ENCODE measurements at regions not wholly inside any gene's neighbourhood (a gene's known extent, or its start where the extent isn't known, plus 50 kb on each side); places are given as distances from the start of the nearest gene placed in this dataset.

DNA sequence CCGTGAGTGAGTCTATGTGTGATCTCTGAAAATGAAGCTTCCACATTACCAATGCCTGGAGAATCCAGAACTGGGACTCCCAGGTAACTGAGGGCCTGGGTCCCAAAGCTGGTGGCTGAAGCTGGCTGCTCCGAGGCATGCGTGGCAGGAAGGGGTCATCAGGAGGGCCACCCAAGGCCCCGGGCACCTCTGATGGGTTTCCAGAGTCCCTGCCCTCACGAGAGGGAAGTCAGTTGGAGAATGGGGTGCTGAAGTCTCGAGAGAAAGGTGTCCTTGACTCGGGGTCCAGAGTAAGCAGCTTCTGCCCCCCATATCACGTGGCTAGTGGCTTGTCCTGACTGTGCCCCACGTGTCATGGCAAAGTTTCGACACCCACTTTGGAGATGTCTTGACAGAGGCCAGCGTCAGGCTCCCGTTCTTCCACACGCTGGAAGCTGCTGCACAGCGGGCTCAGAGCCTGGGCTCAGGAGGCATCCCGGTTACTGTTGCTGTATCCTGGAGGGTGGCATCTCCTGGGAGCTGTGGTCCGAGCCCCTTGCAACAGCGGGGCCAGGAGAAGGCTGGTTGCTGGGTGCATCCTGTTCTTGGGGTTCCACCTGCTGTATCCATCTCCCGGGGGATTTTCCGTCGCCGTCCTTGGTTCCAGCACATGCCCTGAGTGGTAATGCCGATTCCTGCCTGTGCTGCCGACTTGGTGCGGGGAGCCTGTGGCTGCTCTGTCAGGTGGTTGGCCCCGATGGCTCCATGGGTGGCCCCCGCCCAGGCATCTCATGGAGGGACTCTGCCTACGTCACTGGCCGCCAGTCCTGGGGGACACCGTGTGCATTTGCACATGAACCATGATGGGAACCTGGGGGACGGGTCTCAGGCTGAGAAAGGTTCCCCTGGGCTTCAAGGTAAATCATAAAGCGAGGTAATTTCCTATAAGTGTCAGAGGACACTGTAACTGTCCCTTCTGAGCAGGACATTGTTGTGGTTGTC, 183.3 kb upstream of the HDAC4 start:
- Histone ChIP-seq H3K79me2 (ENCODE audit: control insufficient read depth, insufficient read depth, low read length) (no peaks in the 10 kb centered on the region), H3K27ac (ENCODE audit: insufficient read depth, low read length) (no peak overlapping the region), H3K9me3 (ENCODE audit: control insufficient read depth, insufficient read depth, low read depth, low read length) (no peaks in the 10 kb centered on the region)

DNA sequence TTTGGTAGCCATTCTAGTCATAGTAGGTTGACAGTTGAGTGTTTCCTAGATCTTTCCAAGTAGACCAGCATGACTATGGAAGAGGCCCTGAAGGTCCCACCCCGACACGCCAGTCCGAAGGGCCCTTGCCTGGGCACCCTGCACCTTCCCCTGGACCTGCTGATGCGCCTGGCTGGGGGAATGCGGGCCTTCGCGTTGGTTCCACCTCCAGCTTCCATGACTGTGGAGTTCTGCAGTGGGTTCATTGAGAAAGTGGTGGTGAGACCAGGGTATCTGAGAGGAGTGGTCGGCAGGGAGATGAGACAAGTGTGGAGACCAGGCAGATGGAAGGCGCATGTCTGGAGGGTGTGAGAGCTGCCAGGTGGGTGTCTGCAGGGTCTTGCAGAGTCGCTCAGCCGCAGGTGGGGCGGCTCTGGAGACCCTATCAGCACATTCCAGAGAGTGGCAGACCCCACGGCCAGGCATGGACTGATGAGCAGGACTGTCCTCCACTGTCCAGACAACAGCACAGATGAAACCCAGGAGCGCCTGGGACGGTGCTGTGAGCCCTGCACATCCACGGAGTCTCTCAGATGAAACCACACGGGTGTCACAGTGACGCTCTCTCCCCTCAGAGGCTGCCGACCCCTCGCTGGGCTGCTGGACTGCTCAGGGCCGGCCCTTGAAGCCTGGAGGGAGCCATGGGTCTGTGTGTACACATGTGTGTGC, 182.5 kb upstream of the HDAC4 start:
- Histone ChIP-seq H3K9ac (ENCODE audit: insufficient read depth, low read length) (no peak overlapping the region), H4K20me1 (ENCODE audit: control insufficient read depth, extremely low read depth, insufficient read depth, low read length) (no peaks in the 10 kb centered on the region), H3K9me3 (ENCODE audit: control insufficient read depth, insufficient read depth, low read depth, low read length) (no peaks in the 10 kb centered on the region), H3K4me3 (replicated peaks in 1 of 4; ENCODE audit: control extremely low read depth in 1 of 4, insufficient read depth in 1 of 4, low read depth in 3 of 4, low read length in 4 of 4) (no peak overlapping the region), H3K4me1 (ENCODE audit: control insufficient read depth, extremely low read depth, insufficient read depth, low read length) (no peaks in the 10 kb centered on the region), H3K79me2 (ENCODE audit: control insufficient read depth, insufficient read depth, low read length) (no peaks in the 10 kb centered on the region), H2AFZ (ENCODE audit: low read length) (no peak overlapping the region), H3K27me3 (ENCODE audit: control insufficient read depth, insufficient read depth, low read length) (no peaks in the 10 kb centered on the region), H3K4me2 (ENCODE audit: extremely low read depth, insufficient read depth, low read length) (no peak overlapping the region), H3K36me3 (ENCODE audit: control insufficient read depth, insufficient read depth, low read length) (no peaks in the 10 kb centered on the region), H3K27ac (ENCODE audit: insufficient read depth, low read length) (no peak overlapping the region)
- no peak for DNase-seq (ENCODE audit: low read depth in 2 of 2)
- no peak for TF ChIP-seq EZH2 (IDR thresholded peaks at IDR 0.05; ENCODE audit: low read length, missing control alignments)
- TF ChIP-seq, protein P1, sequence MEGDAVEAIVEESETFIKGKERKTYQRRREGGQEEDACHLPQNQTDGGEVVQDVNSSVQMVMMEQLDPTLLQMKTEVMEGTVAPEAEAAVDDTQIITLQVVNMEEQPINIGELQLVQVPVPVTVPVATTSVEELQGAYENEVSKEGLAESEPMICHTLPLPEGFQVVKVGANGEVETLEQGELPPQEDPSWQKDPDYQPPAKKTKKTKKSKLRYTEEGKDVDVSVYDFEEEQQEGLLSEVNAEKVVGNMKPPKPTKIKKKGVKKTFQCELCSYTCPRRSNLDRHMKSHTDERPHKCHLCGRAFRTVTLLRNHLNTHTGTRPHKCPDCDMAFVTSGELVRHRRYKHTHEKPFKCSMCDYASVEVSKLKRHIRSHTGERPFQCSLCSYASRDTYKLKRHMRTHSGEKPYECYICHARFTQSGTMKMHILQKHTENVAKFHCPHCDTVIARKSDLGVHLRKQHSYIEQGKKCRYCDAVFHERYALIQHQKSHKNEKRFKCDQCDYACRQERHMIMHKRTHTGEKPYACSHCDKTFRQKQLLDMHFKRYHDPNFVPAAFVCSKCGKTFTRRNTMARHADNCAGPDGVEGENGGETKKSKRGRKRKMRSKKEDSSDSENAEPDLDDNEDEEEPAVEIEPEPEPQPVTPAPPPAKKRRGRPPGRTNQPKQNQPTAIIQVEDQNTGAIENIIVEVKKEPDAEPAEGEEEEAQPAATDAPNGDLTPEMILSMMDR (conservative IDR thresholded peaks at IDR 0.05 in 1 of 2, IDR thresholded peaks at IDR 0.05 in 1 of 2; ENCODE audit: low read depth in 1 of 2, low read length in 2 of 2): no peak

More for the DNA sequence above, 183.3 kb upstream of the HDAC4 start:
- Histone ChIP-seq H3K36me3 (ENCODE audit: control insufficient read depth, insufficient read depth, low read length) (no peaks in the 10 kb centered on the region), H2AFZ (ENCODE audit: low read length) (no peak overlapping the region), H3K4me3 (replicated peaks in 1 of 4; ENCODE audit: control extremely low read depth in 1 of 4, insufficient read depth in 1 of 4, low read depth in 3 of 4, low read length in 4 of 4) (no peak overlapping the region), H3K4me2 (ENCODE audit: extremely low read depth, insufficient read depth, low read length) (no peak overlapping the region), H3K27me3 (ENCODE audit: control insufficient read depth, insufficient read depth, low read length) (no peaks in the 10 kb centered on the region), H4K20me1 (ENCODE audit: control insufficient read depth, extremely low read depth, insufficient read depth, low read length) (no peaks in the 10 kb centered on the region), H3K9ac (ENCODE audit: insufficient read depth, low read length) (no peak overlapping the region), H3K4me1 (ENCODE audit: control insufficient read depth, extremely low read depth, insufficient read depth, low read length) (no peaks in the 10 kb centered on the region)
- no peak for DNase-seq (ENCODE audit: low read depth in 2 of 2)
- no peak for TF ChIP-seq EZH2 (IDR thresholded peaks at IDR 0.05; ENCODE audit: low read length, missing control alignments)
- TF ChIP-seq, protein P1 (conservative IDR thresholded peaks at IDR 0.05 in 1 of 2, IDR thresholded peaks at IDR 0.05 in 1 of 2; ENCODE audit: low read depth in 1 of 2, low read length in 2 of 2): no peak

DNA sequence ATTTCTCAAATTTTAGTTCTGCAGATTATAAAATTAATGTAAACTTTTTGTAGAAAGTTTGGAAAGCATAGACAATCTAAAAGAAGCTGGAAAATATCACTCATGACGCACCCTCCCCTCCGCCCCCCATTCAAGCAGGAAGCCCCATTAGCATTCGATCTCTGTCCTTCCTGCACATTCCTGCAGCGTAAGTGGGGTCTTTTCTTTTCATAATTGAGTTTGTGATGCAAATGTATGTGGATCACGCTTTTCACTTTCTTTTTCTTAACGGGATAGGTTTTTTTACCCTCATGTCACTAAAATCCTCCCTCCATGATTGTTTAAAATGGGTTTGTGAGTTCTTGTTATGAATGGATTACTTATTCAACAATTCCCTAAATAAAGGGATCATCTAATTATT, 181.7 kb upstream of the HDAC4 start:
- H3K4me3 ChIP-seq (replicated peaks in 1 of 4; ENCODE audit: control extremely low read depth in 1 of 4, insufficient read depth in 1 of 4, low read depth in 3 of 4, low read length in 4 of 4): no peak overlapping the region
- no peak overlapping the region for H2AFZ ChIP-seq (ENCODE audit: low read length)
- H3K27me3 ChIP-seq (ENCODE audit: control insufficient read depth, insufficient read depth, low read length): no peaks in the 10 kb centered on the region
- H3K27ac ChIP-seq (ENCODE audit: insufficient read depth, low read length): no peak overlapping the region
- no peaks in the 10 kb centered on the region for H3K9me3 ChIP-seq (ENCODE audit: control insufficient read depth, insufficient read depth, low read depth, low read length)
- H3K4me1 ChIP-seq (ENCODE audit: control insufficient read depth, extremely low read depth, insufficient read depth, low read length): no peaks in the 10 kb centered on the region
- no peak for DNase-seq (ENCODE audit: low read depth in 2 of 2)
- H3K36me3 ChIP-seq (ENCODE audit: control insufficient read depth, insufficient read depth, low read length): no peaks in the 10 kb centered on the region
- H3K9ac ChIP-seq (ENCODE audit: insufficient read depth, low read length): no peak overlapping the region
- no peaks in the 10 kb centered on the region for H4K20me1 ChIP-seq (ENCODE audit: control insufficient read depth, extremely low read depth, insufficient read depth, low read length)
- no peak overlapping the region for H3K4me2 ChIP-seq (ENCODE audit: extremely low read depth, insufficient read depth, low read length)
- no peaks in the 10 kb centered on the region for H3K79me2 ChIP-seq (ENCODE audit: control insufficient read depth, insufficient read depth, low read length)
- TF ChIP-seq, protein P1 (conservative IDR thresholded peaks at IDR 0.05 in 1 of 2, IDR thresholded peaks at IDR 0.05 in 1 of 2; ENCODE audit: low read depth in 1 of 2, low read length in 2 of 2): no peak
